HCT116 (cell line): ENCODE measurements at regions not wholly inside any gene's neighbourhood (a gene's known extent, or its start where the extent isn't known, plus 50 kb on each side); places are given as distances from the start of the nearest gene placed in this dataset.

Experiments used
- ATAC-seq: fragments of 200-7000 bp; cut with Tn5 transposase; 2 replicates; pipeline ENCODE4 v1.9.1; 2020; ENCODE audit warnings: mild to moderate bottlenecking, moderate library complexity
- BruUV-seq: library from RNA; stranded (reverse); fragments of 400-500 nt; replicated peaks from 2 replicates; lab custom pipeline; 2021; lab: Mats Ljungman, UMichigan
- CTCF ChIA-PET: fragments of 300-600 bp; sonication (Branson Sonifier 250); formaldehyde crosslinking; loops from one replicate; lab custom pipeline; 2021; ENCODE audit warnings: antibody characterized with exemption; lab: Charles Lee
- POLR2A ChIA-PET: fragments of 300-600, 350-600 bp; sonication (Branson Sonifier 250); formaldehyde crosslinking; loops from one replicate; lab custom pipeline; 2021; ENCODE audit warnings: antibody characterized with exemption; lab: Charles Lee
- RAD21 ChIA-PET, 2 experiments: fragments of 300-600 bp; sonication (Branson Sonifier 250); formaldehyde crosslinking; loops; one replicate each; lab custom pipeline; 2023; ENCODE audit warnings: low total read pairs in 2 of 2; ENCODE audit not compliant: uncharacterized antibody in 2 of 2, unreplicated experiment in 2 of 2, low non-redundant PET in 1 of 2; lab: Charles Lee
- DNase-seq: peaks from one replicate; pipeline ENCODE4 v3.0.0-alpha.2; 2010; ENCODE audit warnings: low read depth, low spot score
- H2AFZ ChIP-seq: fragments of 200-600 bp; shearing (Covaris generic), sonication (generic); 2 replicates; pipeline ENCODE4 v1.6.1; 2017; ENCODE audit warnings: low read depth, mixed run types, mixed read lengths, antibody characterized with exemption, low read length; ENCODE audit not compliant: poor library complexity, severe bottlenecking
- H3K27ac ChIP-seq: 2 replicates; pipeline ENCODE4 v1.5.1; 2012; ENCODE audit warnings: low read depth, low read length
- H3K27me3 ChIP-seq: fragments of 200-600 bp; sonication (generic); 2 replicates; pipeline ENCODE4 v1.6.1; 2016; ENCODE audit warnings: mixed run types, low read length, mixed read lengths; ENCODE audit not compliant: insufficient read depth
- H3K36me3 ChIP-seq, 2 experiments: fragments of 200-500 bp in 1 of 2; fragments of 200-600 bp in 1 of 2; sonication (Bioruptor generic) in 1 of 2; sonication (generic) in 1 of 2; 2 replicates each; pipeline versions ENCODE4 v1.5.1 to v1.6.1; 2014 to 2016; ENCODE audit warnings: low read length in 2 of 2, inconsistent platforms in 1 of 2, mixed read lengths in 1 of 2, mixed run types in 1 of 2; ENCODE audit not compliant: insufficient read depth in 2 of 2, control insufficient read depth in 1 of 2
- H3K4me1 ChIP-seq, 2 experiments: fragments of 200-600 bp in 1 of 2; sonication (generic) in 1 of 2; 2 replicates each; pipeline versions ENCODE4 v1.5.1 to v1.6.1; 2012 to 2017; ENCODE audit warnings: low read length in 2 of 2, inconsistent platforms in 1 of 2, mild to moderate bottlenecking in 1 of 2, mixed read lengths in 1 of 2, mixed run types in 1 of 2, moderate library complexity in 1 of 2; ENCODE audit not compliant: insufficient read depth in 2 of 2, control insufficient read depth in 1 of 2
- H3K4me2 ChIP-seq: fragments of 200-600 bp; sonication (generic); 2 replicates; pipeline ENCODE4 v1.6.1; 2017; ENCODE audit warnings: mixed run types, low read length, mixed read lengths
- H3K4me3 ChIP-seq, 2 experiments: fragments of 200-600 bp in 1 of 2; sonication (generic) in 1 of 2; replicated peaks in 1 of 2; 2 replicates each; pipeline ENCODE4 v1.5.1; 2011 to 2016; ENCODE audit warnings: low read length in 2 of 2, control low read depth in 1 of 2, low read depth in 1 of 2, mild to moderate bottlenecking in 1 of 2, mixed read lengths in 1 of 2, mixed run types in 1 of 2
- H3K79me2 ChIP-seq: fragments of 200-600 bp; sonication (generic); 2 replicates; pipeline ENCODE4 v1.6.1; 2017; ENCODE audit warnings: mild to moderate bottlenecking, mixed run types, low read length, moderate library complexity, mixed read lengths; ENCODE audit not compliant: insufficient read depth
- H3K9ac ChIP-seq: fragments of 200-600 bp; sonication (generic); 2 replicates; pipeline ENCODE4 v1.6.1; 2016; ENCODE audit warnings: low read length, mixed read lengths
- H3K9me2 ChIP-seq: fragments of 200-600 bp; sonication (generic), shearing (Covaris generic); 2 replicates; pipeline ENCODE4 v1.6.1; 2017; ENCODE audit warnings: mixed run types, mild to moderate bottlenecking, moderate library complexity; ENCODE audit not compliant: insufficient read depth
- H3K9me3 ChIP-seq, 2 experiments: fragments of 200-500 bp in 1 of 2; fragments of 200-600 bp in 1 of 2; sonication (Bioruptor generic) in 1 of 2; sonication (generic) in 1 of 2; 2 replicates each; pipeline ENCODE4 v1.6.1; 2014 to 2017; ENCODE audit warnings: low read length in 2 of 2, mixed read lengths in 2 of 2, inconsistent platforms in 1 of 2, low read depth in 1 of 2, mild to moderate bottlenecking in 1 of 2, mixed run types in 1 of 2, moderate library complexity in 1 of 2; ENCODE audit not compliant: control insufficient read depth in 1 of 2, insufficient read depth in 1 of 2
- H4K20me1 ChIP-seq: fragments of 200-600 bp; sonication (generic), shearing (Covaris generic); 2 replicates; pipeline ENCODE4 v1.6.1; 2017; ENCODE audit warnings: mixed run types, mild to moderate bottlenecking, moderate library complexity; ENCODE audit not compliant: insufficient read depth
- ATF3 ChIP-seq: IDR thresholded peaks from 2 replicates; pipeline ENCODE4 v1.6.1; 2012
- CEBPB ChIP-seq: IDR thresholded peaks from 2 replicates; pipeline ENCODE4 v1.6.1; 2012; ENCODE audit warnings: low read depth
- CTCF ChIP-seq, 3 experiments: fragments of 200-600 bp in 1 of 3; sonication (generic) in 1 of 3; IDR thresholded peaks in 2 of 3; conservative IDR thresholded peaks in 1 of 3; 2 replicates each; pipeline ENCODE4 v1.5.1; 2012 to 2017; ENCODE audit warnings: low read depth in 2 of 3, low read length in 2 of 3, antibody characterized with exemption in 1 of 3, borderline replicate concordance in 1 of 3, control low read depth in 1 of 3, mild to moderate bottlenecking in 1 of 3, mixed read lengths in 1 of 3, mixed run types in 1 of 3, moderate library complexity in 1 of 3; ENCODE audit not compliant: insufficient read depth in 1 of 3
- ELF1 ChIP-seq: IDR thresholded peaks from 2 replicates; pipeline ENCODE4 v1.6.1; 2012; ENCODE audit warnings: low read depth, borderline replicate concordance
- EZH2phosphoT487 ChIP-seq: fragments of 200-600 bp; IDR thresholded peaks from 2 replicates; pipeline ENCODE4 v1.6.1; 2018; ENCODE audit warnings: antibody characterized with exemption, borderline replicate concordance
- REST ChIP-seq: IDR thresholded peaks from 2 replicates; pipeline ENCODE4 v1.6.1; 2012; ENCODE audit warnings: low read depth
- ZNF274 ChIP-seq: fragments of 200-500 bp; sonication (Bioruptor generic); IDR thresholded peaks from 2 replicates; pipeline ENCODE4 v1.6.1; 2014; ENCODE audit warnings: mild to moderate bottlenecking, low read depth, low read length, inconsistent platforms
- intact Hi-C: fragments of 100-400 bp; cut with micrococcal nuclease; formaldehyde crosslinking; loops from 2 replicates; pipeline ENCODE4 v1.10.0; 2022

GRCh38 chr4:108287834-108288413, 119.2 kb upstream of the LEF1 start:
- DNase-seq: no peak

GRCh38 chr4:108280072-108280471, 111.3 kb upstream of the LEF1 start:
- DNase-seq: no peak
- ATAC-seq: no peak
- no peak overlapping the region for H3K4me2 ChIP-seq
- intact Hi-C loops: no loop called here
- no peak for TF ChIP-seq ATF3
- TF ChIP-seq REST: no peak
- no peak for TF ChIP-seq EZH2phosphoT487
- no peak overlapping the region for H3K9ac ChIP-seq
- ChIA-PET POLR2A (no interaction called here), CTCF (no interaction called here), RAD21 (no interaction called here)
- H3K27ac ChIP-seq: no peak overlapping the region
- H3K4me3 ChIP-seq: no peak overlapping the region
- no peaks in the 10 kb centered on the region for H3K9me3 ChIP-seq
- BruUV-seq: no TSS peak
- no peaks in the 10 kb centered on the region for H3K9me2 ChIP-seq
- H4K20me1 ChIP-seq: no peaks in the 10 kb centered on the region
- no peak overlapping the region for H2AFZ ChIP-seq
- H3K27me3 ChIP-seq: no peaks in the 10 kb centered on the region
- H3K36me3 ChIP-seq: no peaks in the 10 kb centered on the region
- H3K4me1 ChIP-seq: no peaks in the 10 kb centered on the region
- no peaks in the 10 kb centered on the region for H3K79me2 ChIP-seq

More at GRCh38 chr4:108287834-108288413, 119.2 kb upstream of the LEF1 start:
- TF ChIP-seq ZNF274: no peak
- no peak for TF ChIP-seq ELF1
- TF ChIP-seq CEBPB: no peak
- TF ChIP-seq EZH2phosphoT487: no peak
- no peak for TF ChIP-seq CTCF (IDR thresholded peaks at IDR 0.05 in 2 of 3, conservative IDR thresholded peaks at IDR 0.05 in 1 of 3; ENCODE audit: borderline replicate concordance in 1 of 3, insufficient read depth in 1 of 3, low read depth in 2 of 3, low read length in 2 of 3)
- Histone ChIP-seq H4K20me1 (no peaks in the 10 kb centered on the region), H3K27me3 (no peaks in the 10 kb centered on the region), H3K4me1 (peaks cover 5 to 9% of the 10 kb centered on the region in 2 experiments; a peak in 3 of 4 replicates), H2AFZ (no peak overlapping the region), H3K9me3 (no peaks in the 10 kb centered on the region), H3K9me2 (no peaks in the 10 kb centered on the region), H3K9ac (no peak overlapping the region), H3K4me2 (peak overlapping the region; percentile 45), H3K36me3 (no peaks in the 10 kb centered on the region), H3K27ac (no peak overlapping the region), H3K79me2 (no peaks in the 10 kb centered on the region), H3K4me3 (no peak overlapping the region)
- ATAC-seq: no peak
- POLR2A ChIA-PET: no interaction called here
- RAD21 ChIA-PET: no interaction called here
- no TSS peak for BruUV-seq
- intact Hi-C loops: no loop called here
- CTCF ChIA-PET: no interaction called here
